ENCODE measurements at regions not wholly inside any gene's neighbourhood (a gene's known extent, or its start where the extent isn't known, plus 50 kb on each side); places are given as distances from the start of the nearest gene placed in this dataset.

DNA sequence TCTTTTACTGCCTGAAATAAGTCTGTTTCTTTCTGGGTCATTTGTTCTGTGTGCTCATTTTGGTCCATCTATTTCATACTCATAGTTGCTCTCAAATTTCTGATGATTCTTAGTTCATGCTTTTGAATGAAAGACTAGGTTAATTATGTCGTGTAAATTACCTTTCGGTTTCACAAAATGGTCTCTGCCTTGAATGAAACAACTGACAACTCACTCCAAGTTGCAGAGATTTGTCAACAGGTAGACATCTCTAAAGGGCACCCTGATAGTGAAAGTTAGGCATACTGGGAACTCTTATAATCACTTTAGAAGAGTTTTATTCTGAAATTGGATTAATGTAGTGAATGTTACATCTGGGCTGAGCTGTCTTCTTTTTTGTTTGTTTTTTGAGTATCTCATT lies 726.9 kb downstream of the PDHA2 start:
- H3K14ac ChIP-seq (ENCODE audit: low read length): no peak overlapping the region
- H2BK5ac ChIP-seq (ENCODE audit: low read length): no peak overlapping the region
- no peak overlapping the region for H3K9ac ChIP-seq (ENCODE audit: low read depth, low read length, poor library complexity)
- no peak overlapping the region for H4K91ac ChIP-seq (ENCODE audit: low read depth, low read length, poor library complexity)
- H4K8ac ChIP-seq (ENCODE audit: low read depth, low read length): no peak overlapping the region
- no peaks in the 10 kb centered on the region for H3K27me3 ChIP-seq (ENCODE audit: control insufficient read depth in 3 of 3, insufficient read depth in 3 of 3, low read depth in 1 of 3, low read length in 3 of 3)
- no peak overlapping the region for H3K23ac ChIP-seq (ENCODE audit: low read depth, low read length, poor library complexity)
- no CpG with 5 or more reads among the region's 2 CpGs for WGBS, 2 donors (ENCODE audit: extremely low coverage in 2 of 2, insufficient read length in 2 of 2, insufficient replicate concordance in 1 of 2)
- no peaks in the 10 kb centered on the region for H3K4me1 ChIP-seq (ENCODE audit: control insufficient read depth in 2 of 2, insufficient read depth in 1 of 2, low read depth in 1 of 2, low read length in 2 of 2)
- no peak for DNase-seq (ENCODE audit: low spot score)
- no peak overlapping the region for H3K4me2 ChIP-seq (ENCODE audit: insufficient read depth, low read length, poor library complexity, severe bottlenecking)
- H3K4me3 ChIP-seq (ENCODE audit: low read length in 2 of 2): no peak overlapping the region
- H2BK120ac ChIP-seq (ENCODE audit: low read depth, low read length): no peak overlapping the region
- H3K27ac ChIP-seq (replicated peaks; ENCODE audit: low read length): no peak overlapping the region
- no peak overlapping the region for H3K18ac ChIP-seq (ENCODE audit: low read length)
- H2BK12ac ChIP-seq (ENCODE audit: low read length): no peak overlapping the region
- H2AFZ ChIP-seq (ENCODE audit: low read length): peak overlapping the region; percentile 16
- no peaks in the 10 kb centered on the region for H3K36me3 ChIP-seq (replicated peaks in 1 of 2; ENCODE audit: control insufficient read depth in 2 of 2, insufficient read depth in 2 of 2, low read length in 2 of 2)
- H2AK5ac ChIP-seq (ENCODE audit: low read depth, low read length): no peak overlapping the region
- no peaks in the 10 kb centered on the region for H3K79me1 ChIP-seq (ENCODE audit: low read depth, low read length)
- no peak overlapping the region for H2BK15ac ChIP-seq (ENCODE audit: low read length)
- no peaks in the 10 kb centered on the region for H3K9me3 ChIP-seq (replicated peaks in 1 of 2; ENCODE audit: control insufficient read depth in 2 of 2, insufficient read depth in 1 of 2, low read depth in 1 of 2, low read length in 2 of 2)
- H3K4ac ChIP-seq (ENCODE audit: low read length): no peak overlapping the region

- no peak for DNase-seq (ENCODE audit: low spot score)
- Histone ChIP-seq H3K9ac (ENCODE audit: low read depth, low read length, poor library complexity) (no peak overlapping the region), H3K27me3 (ENCODE audit: control insufficient read depth in 3 of 3, insufficient read depth in 3 of 3, low read depth in 1 of 3, low read length in 3 of 3) (no peaks in the 10 kb centered on the region), H2BK120ac (ENCODE audit: low read depth, low read length) (no peak overlapping the region), H4K8ac (ENCODE audit: low read depth, low read length) (no peak overlapping the region), H3K4me3 (ENCODE audit: low read length in 2 of 2) (no peak overlapping the region), H3K18ac (ENCODE audit: low read length) (no peak overlapping the region), H4K91ac (ENCODE audit: low read depth, low read length, poor library complexity) (no peak overlapping the region), H2BK15ac (ENCODE audit: low read length) (no peak overlapping the region), H3K9me3 (replicated peaks in 1 of 2; ENCODE audit: control insufficient read depth in 2 of 2, insufficient read depth in 1 of 2, low read depth in 1 of 2, low read length in 2 of 2) (no peaks in the 10 kb centered on the region), H3K14ac (ENCODE audit: low read length) (no peak overlapping the region), H3K27ac (replicated peaks; ENCODE audit: low read length) (no peak overlapping the region), H3K4me1 (ENCODE audit: control insufficient read depth in 2 of 2, insufficient read depth in 1 of 2, low read depth in 1 of 2, low read length in 2 of 2) (no peaks in the 10 kb centered on the region), H3K79me1 (ENCODE audit: low read depth, low read length) (no peaks in the 10 kb centered on the region), H2BK5ac (ENCODE audit: low read length) (no peak overlapping the region), H2AK5ac (ENCODE audit: low read depth, low read length) (no peak overlapping the region), H2BK12ac (ENCODE audit: low read length) (no peak overlapping the region), H2AFZ (ENCODE audit: low read length) (no peak overlapping the region), H3K23ac (ENCODE audit: low read depth, low read length, poor library complexity) (no peak overlapping the region), H3K36me3 (replicated peaks in 1 of 2; ENCODE audit: control insufficient read depth in 2 of 2, insufficient read depth in 2 of 2, low read length in 2 of 2) (no peaks in the 10 kb centered on the region), H3K4ac (ENCODE audit: low read length) (no peak overlapping the region), H3K4me2 (ENCODE audit: insufficient read depth, low read length, poor library complexity, severe bottlenecking) (no peak overlapping the region)
- no CpG with 5 or more reads among the region's 2 CpGs for WGBS, 2 donors (ENCODE audit: extremely low coverage in 2 of 2, insufficient read length in 2 of 2, insufficient replicate concordance in 1 of 2)
Observed at GRCh38 chr4:96585304-96585703, 745.4 kb downstream of the PDHA2 start.

- peaks cover under 1 to 3% of the 10 kb centered on the region in 2 donors for H3K4me1 ChIP-seq (ENCODE audit: control insufficient read depth in 2 of 2, insufficient read depth in 1 of 2, low read depth in 1 of 2, low read length in 2 of 2)
- no peaks in the 10 kb centered on the region for H3K9me3 ChIP-seq (replicated peaks in 1 of 2; ENCODE audit: control insufficient read depth in 2 of 2, insufficient read depth in 1 of 2, low read depth in 1 of 2, low read length in 2 of 2)
- no peak overlapping the region for H2BK5ac ChIP-seq (ENCODE audit: low read length)
- no peak overlapping the region for H2BK12ac ChIP-seq (ENCODE audit: low read length)
- no peak overlapping the region for H3K23ac ChIP-seq (ENCODE audit: low read depth, low read length, poor library complexity)
- H2AK5ac ChIP-seq (ENCODE audit: low read depth, low read length): no peak overlapping the region
- no peak overlapping the region for H4K91ac ChIP-seq (ENCODE audit: low read depth, low read length, poor library complexity)
- peak overlapping the region; percentile 7 for H2AFZ ChIP-seq (ENCODE audit: low read length)
- no peaks in the 10 kb centered on the region for H3K36me3 ChIP-seq (replicated peaks in 1 of 2; ENCODE audit: control insufficient read depth in 2 of 2, insufficient read depth in 2 of 2, low read length in 2 of 2)
- H3K14ac ChIP-seq (ENCODE audit: low read length): no peak overlapping the region
- no peak overlapping the region for H3K4me3 ChIP-seq (ENCODE audit: low read length in 2 of 2)
- H3K4me2 ChIP-seq (ENCODE audit: insufficient read depth, low read length, poor library complexity, severe bottlenecking): no peak overlapping the region
- no peaks in the 10 kb centered on the region for H3K27me3 ChIP-seq (ENCODE audit: control insufficient read depth in 3 of 3, insufficient read depth in 3 of 3, low read depth in 1 of 3, low read length in 3 of 3)
- H2BK15ac ChIP-seq (ENCODE audit: low read length): no peak overlapping the region
- no peak overlapping the region for H3K4ac ChIP-seq (ENCODE audit: low read length)
- H3K79me1 ChIP-seq (ENCODE audit: low read depth, low read length): no peaks in the 10 kb centered on the region
- no peak overlapping the region for H3K9ac ChIP-seq (ENCODE audit: low read depth, low read length, poor library complexity)
- no CpG with 5 or more reads among the region's 2 CpGs for WGBS, 2 donors (ENCODE audit: extremely low coverage in 2 of 2, insufficient read length in 2 of 2, insufficient replicate concordance in 1 of 2)
- no peak overlapping the region for H2BK120ac ChIP-seq (ENCODE audit: low read depth, low read length)
- H3K27ac ChIP-seq (replicated peaks; ENCODE audit: low read length): no peak overlapping the region
- DNase-seq (ENCODE audit: low spot score): no peak
- H4K8ac ChIP-seq (ENCODE audit: low read depth, low read length): no peak overlapping the region
- no peak overlapping the region for H3K18ac ChIP-seq (ENCODE audit: low read length)
Observed at GRCh38 chr4:96593422-96593821, 753.5 kb downstream of the PDHA2 start.

DNA sequence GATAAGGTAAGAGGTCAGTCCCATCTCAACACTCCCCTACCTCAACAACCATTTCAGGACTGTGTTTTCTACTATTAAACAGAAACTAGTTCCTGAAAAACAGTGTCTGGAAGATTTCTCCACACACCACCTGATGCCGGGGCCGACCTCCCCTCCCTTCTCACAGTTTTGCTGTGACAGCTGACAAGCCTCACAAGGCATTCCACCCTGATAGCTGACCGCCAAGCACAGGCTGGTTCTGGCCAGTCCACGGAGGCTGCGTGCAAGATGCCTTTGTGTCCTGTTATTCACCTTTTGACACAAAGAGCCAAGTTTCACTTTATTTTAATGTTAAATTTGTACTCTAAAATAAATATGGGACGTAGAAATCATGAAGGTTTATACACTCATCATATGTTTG lies 758.6 kb downstream of the PDHA2 start:
- Histone ChIP-seq H2BK12ac (ENCODE audit: low read length) (no peak overlapping the region), H3K27me3 (ENCODE audit: control insufficient read depth in 3 of 3, insufficient read depth in 3 of 3, low read depth in 1 of 3, low read length in 3 of 3) (no peaks in the 10 kb centered on the region), H3K4me1 (ENCODE audit: control insufficient read depth in 2 of 2, insufficient read depth in 1 of 2, low read depth in 1 of 2, low read length in 2 of 2) (peaks cover 2 to 12% of the 10 kb centered on the region in 2 donors), H3K79me1 (ENCODE audit: low read depth, low read length) (no peaks in the 10 kb centered on the region), H3K36me3 (replicated peaks in 1 of 2; ENCODE audit: control insufficient read depth in 2 of 2, insufficient read depth in 2 of 2, low read length in 2 of 2) (no peaks in the 10 kb centered on the region), H3K9me3 (replicated peaks in 1 of 2; ENCODE audit: control insufficient read depth in 2 of 2, insufficient read depth in 1 of 2, low read depth in 1 of 2, low read length in 2 of 2) (no peaks in the 10 kb centered on the region), H3K4ac (ENCODE audit: low read length) (no peak overlapping the region), H3K4me3 (ENCODE audit: low read length in 2 of 2) (no peak overlapping the region), H3K23ac (ENCODE audit: low read depth, low read length, poor library complexity) (no peak overlapping the region), H2AFZ (ENCODE audit: low read length) (peak overlapping the region; percentile 84), H2BK5ac (ENCODE audit: low read length) (no peak overlapping the region), H2BK120ac (ENCODE audit: low read depth, low read length) (no peak overlapping the region), H3K18ac (ENCODE audit: low read length) (peak overlapping the region; percentile 35), H4K8ac (ENCODE audit: low read depth, low read length) (peak overlapping the region; percentile 48), H4K91ac (ENCODE audit: low read depth, low read length, poor library complexity) (no peak overlapping the region), H3K27ac (replicated peaks; ENCODE audit: low read length) (no peak overlapping the region), H3K4me2 (ENCODE audit: insufficient read depth, low read length, poor library complexity, severe bottlenecking) (peak overlapping the region; percentile 11), H2BK15ac (ENCODE audit: low read length) (no peak overlapping the region), H2AK5ac (ENCODE audit: low read depth, low read length) (no peak overlapping the region), H3K14ac (ENCODE audit: low read length) (no peak overlapping the region), H3K9ac (ENCODE audit: low read depth, low read length, poor library complexity) (no peak overlapping the region)
- WGBS, 2 donors (ENCODE audit: extremely low coverage in 2 of 2, insufficient read length in 2 of 2, insufficient replicate concordance in 1 of 2): no CpG with 5 or more reads among the region's 6 CpGs
- DNase-seq (ENCODE audit: low spot score): no peak
